K562 (cell line): ENCODE measurements at regions not wholly inside any gene's neighbourhood (a gene's known extent, or its start where the extent isn't known, plus 50 kb on each side); places are given as distances from the start of the nearest gene placed in this dataset.

Experiments used
- ZNF124 ChIP-seq: sonication (generic); formaldehyde crosslinking; IDR thresholded peaks from 2 replicates; pipeline ENCODE4 v1.8.1; 2022; ENCODE audit warnings: missing genetic modification reagents
- ZNF444 ChIP-seq: fragments of 250-450 bp; sonication (Bioruptor Pico); IDR thresholded peaks from 2 replicates; pipeline ENCODE4 v1.4.0; 2020; ENCODE audit warnings: mild to moderate bottlenecking, moderate library complexity
- TF ChIP-seq, protein P1 (sequence below): fragments of 450-650 bp; IDR thresholded peaks from 2 replicates; pipeline ENCODE4 v1.6.1; 2016; ENCODE audit warnings: mild to moderate bottlenecking, moderate library complexity
- TF ChIP-seq, protein P2 (sequence below): fragments of 250-450 bp; sonication (Bioruptor Pico); IDR thresholded peaks from 2 replicates; pipeline ENCODE4 v1.4.0; 2020
- TF ChIP-seq, protein P3 (sequence below): sonication (generic); formaldehyde crosslinking; IDR thresholded peaks from 2 replicates; pipeline ENCODE4 v1.8.0; 2022; ENCODE audit warnings: missing genetic modification reagents, mild to moderate bottlenecking, borderline replicate concordance

DNA sequence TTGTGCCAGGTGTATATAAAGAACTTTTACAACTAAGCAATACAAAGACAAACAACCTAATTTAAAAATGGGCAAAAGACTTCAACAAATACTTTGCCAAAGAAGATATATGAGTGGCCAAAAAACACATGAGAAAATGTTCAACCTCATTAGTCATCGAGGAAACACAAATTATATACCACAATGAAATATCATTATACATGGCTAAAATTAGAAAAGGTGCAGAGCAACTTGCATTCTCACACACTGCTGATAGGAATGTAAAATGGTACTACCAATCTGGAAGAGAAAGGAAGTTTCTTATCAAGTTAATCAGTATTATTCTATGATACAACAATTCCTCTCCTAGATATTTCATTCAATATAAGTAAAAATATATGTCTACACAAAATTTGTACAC, 131.6 kb upstream of the FRMD6 start (continued):
- TF ChIP-seq, protein P1, sequence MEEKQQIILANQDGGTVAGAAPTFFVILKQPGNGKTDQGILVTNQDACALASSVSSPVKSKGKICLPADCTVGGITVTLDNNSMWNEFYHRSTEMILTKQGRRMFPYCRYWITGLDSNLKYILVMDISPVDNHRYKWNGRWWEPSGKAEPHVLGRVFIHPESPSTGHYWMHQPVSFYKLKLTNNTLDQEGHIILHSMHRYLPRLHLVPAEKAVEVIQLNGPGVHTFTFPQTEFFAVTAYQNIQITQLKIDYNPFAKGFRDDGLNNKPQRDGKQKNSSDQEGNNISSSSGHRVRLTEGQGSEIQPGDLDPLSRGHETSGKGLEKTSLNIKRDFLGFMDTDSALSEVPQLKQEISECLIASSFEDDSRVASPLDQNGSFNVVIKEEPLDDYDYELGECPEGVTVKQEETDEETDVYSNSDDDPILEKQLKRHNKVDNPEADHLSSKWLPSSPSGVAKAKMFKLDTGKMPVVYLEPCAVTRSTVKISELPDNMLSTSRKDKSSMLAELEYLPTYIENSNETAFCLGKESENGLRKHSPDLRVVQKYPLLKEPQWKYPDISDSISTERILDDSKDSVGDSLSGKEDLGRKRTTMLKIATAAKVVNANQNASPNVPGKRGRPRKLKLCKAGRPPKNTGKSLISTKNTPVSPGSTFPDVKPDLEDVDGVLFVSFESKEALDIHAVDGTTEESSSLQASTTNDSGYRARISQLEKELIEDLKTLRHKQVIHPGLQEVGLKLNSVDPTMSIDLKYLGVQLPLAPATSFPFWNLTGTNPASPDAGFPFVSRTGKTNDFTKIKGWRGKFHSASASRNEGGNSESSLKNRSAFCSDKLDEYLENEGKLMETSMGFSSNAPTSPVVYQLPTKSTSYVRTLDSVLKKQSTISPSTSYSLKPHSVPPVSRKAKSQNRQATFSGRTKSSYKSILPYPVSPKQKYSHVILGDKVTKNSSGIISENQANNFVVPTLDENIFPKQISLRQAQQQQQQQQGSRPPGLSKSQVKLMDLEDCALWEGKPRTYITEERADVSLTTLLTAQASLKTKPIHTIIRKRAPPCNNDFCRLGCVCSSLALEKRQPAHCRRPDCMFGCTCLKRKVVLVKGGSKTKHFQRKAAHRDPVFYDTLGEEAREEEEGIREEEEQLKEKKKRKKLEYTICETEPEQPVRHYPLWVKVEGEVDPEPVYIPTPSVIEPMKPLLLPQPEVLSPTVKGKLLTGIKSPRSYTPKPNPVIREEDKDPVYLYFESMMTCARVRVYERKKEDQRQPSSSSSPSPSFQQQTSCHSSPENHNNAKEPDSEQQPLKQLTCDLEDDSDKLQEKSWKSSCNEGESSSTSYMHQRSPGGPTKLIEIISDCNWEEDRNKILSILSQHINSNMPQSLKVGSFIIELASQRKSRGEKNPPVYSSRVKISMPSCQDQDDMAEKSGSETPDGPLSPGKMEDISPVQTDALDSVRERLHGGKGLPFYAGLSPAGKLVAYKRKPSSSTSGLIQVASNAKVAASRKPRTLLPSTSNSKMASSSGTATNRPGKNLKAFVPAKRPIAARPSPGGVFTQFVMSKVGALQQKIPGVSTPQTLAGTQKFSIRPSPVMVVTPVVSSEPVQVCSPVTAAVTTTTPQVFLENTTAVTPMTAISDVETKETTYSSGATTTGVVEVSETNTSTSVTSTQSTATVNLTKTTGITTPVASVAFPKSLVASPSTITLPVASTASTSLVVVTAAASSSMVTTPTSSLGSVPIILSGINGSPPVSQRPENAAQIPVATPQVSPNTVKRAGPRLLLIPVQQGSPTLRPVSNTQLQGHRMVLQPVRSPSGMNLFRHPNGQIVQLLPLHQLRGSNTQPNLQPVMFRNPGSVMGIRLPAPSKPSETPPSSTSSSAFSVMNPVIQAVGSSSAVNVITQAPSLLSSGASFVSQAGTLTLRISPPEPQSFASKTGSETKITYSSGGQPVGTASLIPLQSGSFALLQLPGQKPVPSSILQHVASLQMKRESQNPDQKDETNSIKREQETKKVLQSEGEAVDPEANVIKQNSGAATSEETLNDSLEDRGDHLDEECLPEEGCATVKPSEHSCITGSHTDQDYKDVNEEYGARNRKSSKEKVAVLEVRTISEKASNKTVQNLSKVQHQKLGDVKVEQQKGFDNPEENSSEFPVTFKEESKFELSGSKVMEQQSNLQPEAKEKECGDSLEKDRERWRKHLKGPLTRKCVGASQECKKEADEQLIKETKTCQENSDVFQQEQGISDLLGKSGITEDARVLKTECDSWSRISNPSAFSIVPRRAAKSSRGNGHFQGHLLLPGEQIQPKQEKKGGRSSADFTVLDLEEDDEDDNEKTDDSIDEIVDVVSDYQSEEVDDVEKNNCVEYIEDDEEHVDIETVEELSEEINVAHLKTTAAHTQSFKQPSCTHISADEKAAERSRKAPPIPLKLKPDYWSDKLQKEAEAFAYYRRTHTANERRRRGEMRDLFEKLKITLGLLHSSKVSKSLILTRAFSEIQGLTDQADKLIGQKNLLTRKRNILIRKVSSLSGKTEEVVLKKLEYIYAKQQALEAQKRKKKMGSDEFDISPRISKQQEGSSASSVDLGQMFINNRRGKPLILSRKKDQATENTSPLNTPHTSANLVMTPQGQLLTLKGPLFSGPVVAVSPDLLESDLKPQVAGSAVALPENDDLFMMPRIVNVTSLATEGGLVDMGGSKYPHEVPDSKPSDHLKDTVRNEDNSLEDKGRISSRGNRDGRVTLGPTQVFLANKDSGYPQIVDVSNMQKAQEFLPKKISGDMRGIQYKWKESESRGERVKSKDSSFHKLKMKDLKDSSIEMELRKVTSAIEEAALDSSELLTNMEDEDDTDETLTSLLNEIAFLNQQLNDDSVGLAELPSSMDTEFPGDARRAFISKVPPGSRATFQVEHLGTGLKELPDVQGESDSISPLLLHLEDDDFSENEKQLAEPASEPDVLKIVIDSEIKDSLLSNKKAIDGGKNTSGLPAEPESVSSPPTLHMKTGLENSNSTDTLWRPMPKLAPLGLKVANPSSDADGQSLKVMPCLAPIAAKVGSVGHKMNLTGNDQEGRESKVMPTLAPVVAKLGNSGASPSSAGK: no peak
- TF ChIP-seq, protein P2, sequence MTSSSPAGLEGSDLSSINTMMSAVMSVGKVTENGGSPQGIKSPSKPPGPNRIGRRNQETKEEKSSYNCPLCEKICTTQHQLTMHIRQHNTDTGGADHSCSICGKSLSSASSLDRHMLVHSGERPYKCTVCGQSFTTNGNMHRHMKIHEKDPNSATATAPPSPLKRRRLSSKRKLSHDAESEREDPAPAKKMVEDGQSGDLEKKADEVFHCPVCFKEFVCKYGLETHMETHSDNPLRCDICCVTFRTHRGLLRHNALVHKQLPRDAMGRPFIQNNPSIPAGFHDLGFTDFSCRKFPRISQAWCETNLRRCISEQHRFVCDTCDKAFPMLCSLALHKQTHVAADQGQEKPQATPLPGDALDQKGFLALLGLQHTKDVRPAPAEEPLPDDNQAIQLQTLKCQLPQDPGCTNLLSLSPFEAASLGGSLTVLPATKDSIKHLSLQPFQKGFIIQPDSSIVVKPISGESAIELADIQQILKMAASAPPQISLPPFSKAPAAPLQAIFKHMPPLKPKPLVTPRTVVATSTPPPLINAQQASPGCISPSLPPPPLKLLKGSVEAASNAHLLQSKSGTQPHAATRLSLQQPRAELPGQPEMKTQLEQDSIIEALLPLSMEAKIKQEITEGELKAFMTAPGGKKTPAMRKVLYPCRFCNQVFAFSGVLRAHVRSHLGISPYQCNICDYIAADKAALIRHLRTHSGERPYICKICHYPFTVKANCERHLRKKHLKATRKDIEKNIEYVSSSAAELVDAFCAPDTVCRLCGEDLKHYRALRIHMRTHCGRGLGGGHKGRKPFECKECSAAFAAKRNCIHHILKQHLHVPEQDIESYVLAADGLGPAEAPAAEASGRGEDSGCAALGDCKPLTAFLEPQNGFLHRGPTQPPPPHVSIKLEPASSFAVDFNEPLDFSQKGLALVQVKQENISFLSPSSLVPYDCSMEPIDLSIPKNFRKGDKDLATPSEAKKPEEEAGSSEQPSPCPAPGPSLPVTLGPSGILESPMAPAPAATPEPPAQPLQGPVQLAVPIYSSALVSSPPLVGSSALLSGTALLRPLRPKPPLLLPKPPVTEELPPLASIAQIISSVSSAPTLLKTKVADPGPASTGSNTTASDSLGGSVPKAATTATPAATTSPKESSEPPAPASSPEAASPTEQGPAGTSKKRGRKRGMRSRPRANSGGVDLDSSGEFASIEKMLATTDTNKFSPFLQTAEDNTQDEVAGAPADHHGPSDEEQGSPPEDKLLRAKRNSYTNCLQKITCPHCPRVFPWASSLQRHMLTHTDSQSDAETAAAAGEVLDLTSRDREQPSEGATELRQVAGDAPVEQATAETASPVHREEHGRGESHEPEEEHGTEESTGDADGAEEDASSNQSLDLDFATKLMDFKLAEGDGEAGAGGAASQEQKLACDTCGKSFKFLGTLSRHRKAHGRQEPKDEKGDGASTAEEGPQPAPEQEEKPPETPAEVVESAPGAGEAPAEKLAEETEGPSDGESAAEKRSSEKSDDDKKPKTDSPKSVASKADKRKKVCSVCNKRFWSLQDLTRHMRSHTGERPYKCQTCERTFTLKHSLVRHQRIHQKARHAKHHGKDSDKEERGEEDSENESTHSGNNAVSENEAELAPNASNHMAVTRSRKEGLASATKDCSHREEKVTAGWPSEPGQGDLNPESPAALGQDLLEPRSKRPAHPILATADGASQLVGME (CRISPR knock-in tag): no peak
- TF ChIP-seq ZNF444 (no peak), ZNF124 (CRISPR knock-in tag) (no peak)
- TF ChIP-seq, protein P3, sequence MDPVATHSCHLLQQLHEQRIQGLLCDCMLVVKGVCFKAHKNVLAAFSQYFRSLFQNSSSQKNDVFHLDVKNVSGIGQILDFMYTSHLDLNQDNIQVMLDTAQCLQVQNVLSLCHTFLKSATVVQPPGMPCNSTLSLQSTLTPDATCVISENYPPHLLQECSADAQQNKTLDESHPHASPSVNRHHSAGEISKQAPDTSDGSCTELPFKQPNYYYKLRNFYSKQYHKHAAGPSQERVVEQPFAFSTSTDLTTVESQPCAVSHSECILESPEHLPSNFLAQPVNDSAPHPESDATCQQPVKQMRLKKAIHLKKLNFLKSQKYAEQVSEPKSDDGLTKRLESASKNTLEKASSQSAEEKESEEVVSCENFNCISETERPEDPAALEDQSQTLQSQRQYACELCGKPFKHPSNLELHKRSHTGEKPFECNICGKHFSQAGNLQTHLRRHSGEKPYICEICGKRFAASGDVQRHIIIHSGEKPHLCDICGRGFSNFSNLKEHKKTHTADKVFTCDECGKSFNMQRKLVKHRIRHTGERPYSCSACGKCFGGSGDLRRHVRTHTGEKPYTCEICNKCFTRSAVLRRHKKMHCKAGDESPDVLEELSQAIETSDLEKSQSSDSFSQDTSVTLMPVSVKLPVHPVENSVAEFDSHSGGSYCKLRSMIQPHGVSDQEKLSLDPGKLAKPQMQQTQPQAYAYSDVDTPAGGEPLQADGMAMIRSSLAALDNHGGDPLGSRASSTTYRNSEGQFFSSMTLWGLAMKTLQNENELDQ (CRISPR knock-in tag): no peak
